CD4-positive, alpha-beta T cell (primary cell): ENCODE measurements at regions not wholly inside any gene's neighbourhood (a gene's known extent, or its start where the extent isn't known, plus 50 kb on each side); places are given as distances from the start of the nearest gene placed in this dataset.

Experiments
- ATAC-seq: fragments of 200-7000 bp; cut with Tn5 transposase; one replicate; pipeline ENCODE4 v1.10.0; 2022; ENCODE audit warnings: mild to moderate bottlenecking; ENCODE audit not compliant: poor library complexity
- CTCF ChIA-PET: fragments of 350-600 bp; sonication (Branson Sonifier 250); formaldehyde crosslinking; loops from one replicate; lab custom pipeline; 2021; ENCODE audit warnings: antibody characterized with exemption, inconsistent platforms; lab: Charles Lee
- POLR2A ChIA-PET: fragments of 350-600 bp; sonication (Branson Sonifier 250); formaldehyde crosslinking; loops from one replicate; lab custom pipeline; 2021; ENCODE audit warnings: antibody characterized with exemption, inconsistent platforms; lab: Charles Lee
- DNase-seq, 14 experiments: peaks; one replicate each; pipeline ENCODE4 v3.0.0-alpha.2; 2013 to 2020; ENCODE audit warnings: mixed read lengths in 2 of 14
- H3K27ac ChIP-seq, 2 donors: one replicate each; pipeline versions ENCODE4 v1.5.1 to v1.7.0; 2013; ENCODE audit warnings: low read length in 2 of 2, low read depth in 1 of 2, mild to moderate bottlenecking in 1 of 2
- H3K27me3 ChIP-seq, 2 experiments: 1 replicate in 1 of 2; 2 replicates in 1 of 2; pipeline versions ENCODE4 v1.6.1 to v1.7.0; 2013; ENCODE audit warnings: low read length in 2 of 2, control low read depth in 1 of 2, mild to moderate bottlenecking in 1 of 2, moderate library complexity in 1 of 2; ENCODE audit not compliant: insufficient read depth in 2 of 2, control insufficient read depth in 1 of 2
- H3K36me3 ChIP-seq: one replicate; pipeline ENCODE4 v1.6.1; 2013; ENCODE audit warnings: low read length, control low read depth; ENCODE audit not compliant: insufficient read depth
- H3K4me1 ChIP-seq: one replicate; pipeline ENCODE4 v1.6.1; 2013; ENCODE audit warnings: low read length, control low read depth; ENCODE audit not compliant: insufficient read depth
- H3K4me3 ChIP-seq: one replicate; pipeline ENCODE4 v1.5.1; 2013; ENCODE audit warnings: mild to moderate bottlenecking, low read length, moderate library complexity
- H3K9me3 ChIP-seq, 2 experiments: 1 replicate in 1 of 2; 2 replicates in 1 of 2; pipeline versions ENCODE4 v1.6.1 to v1.7.0; 2013; ENCODE audit warnings: low read length in 2 of 2, mild to moderate bottlenecking in 2 of 2, control low read depth in 1 of 2, moderate library complexity in 1 of 2; ENCODE audit not compliant: control insufficient read depth in 1 of 2, insufficient read depth in 1 of 2
- H3K27ac Mint-ChIP-seq: one replicate; pipeline ENCODE4 v1.8.0; 2020; ENCODE audit warnings: mixed read lengths
- H3K27me3 Mint-ChIP-seq: one replicate; pipeline ENCODE4 v1.8.0; 2021; ENCODE audit warnings: mixed read lengths
- H3K36me3 Mint-ChIP-seq: one replicate; pipeline ENCODE4 v1.8.0; 2021; ENCODE audit warnings: low read depth, mixed read lengths
- H3K4me1 Mint-ChIP-seq: one replicate; pipeline ENCODE4 v1.8.0; 2021; ENCODE audit warnings: low read depth, mixed read lengths
- H3K4me3 Mint-ChIP-seq: one replicate; pipeline ENCODE4 v1.8.0; 2020; ENCODE audit warnings: mild to moderate bottlenecking, mixed read lengths
- H3K9me3 Mint-ChIP-seq: one replicate; pipeline ENCODE4 v1.8.0; 2020; ENCODE audit warnings: mixed read lengths
- CTCF ChIP-seq: fragments of 200-600 bp; IDR thresholded peaks from one replicate; pipeline ENCODE4 v1.8.0; 2022; ENCODE audit warnings: antibody characterized with exemption, mild to moderate bottlenecking
- intact Hi-C, 2 experiments: fragments of 100-400 bp; cut with DNase I in 1 of 2; cut with micrococcal nuclease in 1 of 2; formaldehyde crosslinking; loops; one replicate each; pipeline versions ENCODE4 v1.15.1 to v1.9.0; 2023 to 2025; cut with DNase I, micrococcal nuclease

- H3K36me3 Mint-ChIP-seq, result no peaks in the 10 kb centered on the region
Observed at GRCh38 chr5:65084795-65085515, 316.2 kb downstream of the CWC27 start.

GRCh38 chr5:65085516-65085850 lies 316.8 kb downstream of the CWC27 start:
- H3K36me3 ChIP-seq, result no peaks in the 10 kb centered on the region
- no peaks in the 10 kb centered on the region for H3K4me1 Mint-ChIP-seq
- peaks cover under 1% of the 10 kb centered on the region for H3K27me3 Mint-ChIP-seq
- no peak overlapping the region for H3K4me3 Mint-ChIP-seq
- no peaks in the 10 kb centered on the region for H3K9me3 ChIP-seq
- CTCF ChIA-PET, result no interaction called here
- POLR2A ChIA-PET, result no interaction called here
- ATAC-seq, result no peak
- H3K4me3 ChIP-seq, result no peak overlapping the region
- no peak overlapping the region for H3K27ac ChIP-seq
- H3K27ac Mint-ChIP-seq, result no peak overlapping the region
- no peaks in the 10 kb centered on the region for H3K36me3 Mint-ChIP-seq
- no peaks in the 10 kb centered on the region for H3K4me1 ChIP-seq
- no peak for TF ChIP-seq CTCF
- intact Hi-C loops, result no loop called here
- no peaks in the 10 kb centered on the region for H3K27me3 ChIP-seq
- no peak for DNase-seq
- no peaks in the 10 kb centered on the region for H3K9me3 Mint-ChIP-seq

More at GRCh38 chr5:65084795-65085515, 316.2 kb downstream of the CWC27 start:
- Histone ChIP-seq H3K4me3 (no peak overlapping the region), H3K4me1 (no peaks in the 10 kb centered on the region), H3K27ac (no peak overlapping the region), H3K27me3 (no peaks in the 10 kb centered on the region), H3K36me3 (no peaks in the 10 kb centered on the region), H3K9me3 (no peaks in the 10 kb centered on the region)
- H3K27me3 Mint-ChIP-seq, result no peaks in the 10 kb centered on the region
- intact Hi-C loops, result no loop called here
- no peak for ATAC-seq
- TF ChIP-seq CTCF, result no peak
- H3K4me3 Mint-ChIP-seq, result no peak overlapping the region
- no peak for DNase-seq
- H3K27ac Mint-ChIP-seq, result no peak overlapping the region
- POLR2A ChIA-PET, result no interaction called here
- H3K9me3 Mint-ChIP-seq, result no peaks in the 10 kb centered on the region
- CTCF ChIA-PET, result no interaction called here
- no peaks in the 10 kb centered on the region for H3K4me1 Mint-ChIP-seq

DNA sequence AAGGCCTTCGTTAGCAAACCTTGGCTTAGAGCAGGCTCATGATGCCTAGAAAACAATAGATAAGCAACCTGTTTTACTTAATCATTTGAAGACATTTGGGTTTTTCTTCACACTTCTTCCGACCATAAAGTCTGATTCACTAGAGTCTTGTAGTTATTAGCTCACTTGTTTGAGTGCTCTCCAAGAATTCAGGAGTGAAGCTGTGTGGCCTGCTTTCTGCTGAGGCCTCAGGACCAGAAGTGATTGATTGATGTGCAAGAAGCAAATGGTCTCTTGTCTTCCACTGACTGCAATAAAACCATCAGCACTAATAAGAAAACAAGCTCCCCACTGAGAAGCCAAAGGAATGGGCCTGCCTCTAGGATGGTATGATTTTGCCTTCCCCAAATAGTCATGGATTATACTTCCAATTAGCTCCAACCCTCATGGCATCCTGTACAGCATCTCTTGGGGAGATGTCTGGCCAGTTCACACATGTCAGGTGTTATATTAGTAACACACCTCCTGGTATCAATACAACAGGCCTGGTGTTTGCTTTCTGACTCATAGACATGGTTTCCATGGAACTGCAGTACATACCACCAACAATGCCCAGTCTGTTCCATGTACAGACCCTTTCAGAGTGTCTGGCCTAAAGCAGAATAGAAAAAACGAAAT lies 317.6 kb downstream of the CWC27 start:
- Mint-ChIP-seq H3K4me3 (no peak overlapping the region), H3K27ac (no peak overlapping the region), H3K36me3 (no peaks in the 10 kb centered on the region), H3K9me3 (no peaks in the 10 kb centered on the region), H3K4me1 (no peaks in the 10 kb centered on the region), H3K27me3 (peaks cover 6% of the 10 kb centered on the region)
- DNase-seq, result no peak
- no peaks in the 10 kb centered on the region for H3K36me3 ChIP-seq
- no peak for TF ChIP-seq CTCF
- H3K4me3 ChIP-seq, result no peak overlapping the region
- no peak for ATAC-seq
- no peaks in the 10 kb centered on the region for H3K4me1 ChIP-seq
- no peaks in the 10 kb centered on the region for H3K9me3 ChIP-seq
- CTCF ChIA-PET, result no interaction called here
- no peaks in the 10 kb centered on the region for H3K27me3 ChIP-seq
- POLR2A ChIA-PET, result no interaction called here
- no peak overlapping the region for H3K27ac ChIP-seq
- intact Hi-C loops, result no loop called here
